Calu3 (cell line): ENCODE measurements at regions not wholly inside any gene's neighbourhood (a gene's known extent, or its start where the extent isn't known, plus 50 kb on each side); places are given as distances from the start of the nearest gene placed in this dataset.
"Not testable (repeated sequence)": the region's sequence is repeated elsewhere in the genome, so short reads cannot be mapped to it uniquely, and the experiment has no call there.

Experiments used
- BruUV-seq: library from RNA; stranded (reverse); fragments of 400-500 nt; replicated peaks from 2 replicates; lab custom pipeline; 2021; lab: Mats Ljungman, UMichigan
- CTCF ChIA-PET: fragments of 300-600 bp; sonication (Branson Sonifier 250); formaldehyde crosslinking; loops from one replicate; lab custom pipeline; 2022; ENCODE audit warnings: antibody characterized with exemption; lab: Charles Lee
- DNase-seq: peaks from one replicate; pipeline ENCODE4 v3.0.0; 2022
- H3K27ac Mint-ChIP-seq: one replicate; pipeline ENCODE4 v1.8.0; 2022; ENCODE audit warnings: mixed read lengths; ENCODE audit not compliant: unreplicated experiment
- H3K27me3 Mint-ChIP-seq: one replicate; pipeline ENCODE4 v1.8.0; 2022; ENCODE audit warnings: mixed read lengths; ENCODE audit not compliant: unreplicated experiment
- H3K36me3 Mint-ChIP-seq: one replicate; pipeline ENCODE4 v1.8.0; 2022; ENCODE audit warnings: mild to moderate bottlenecking, moderate library complexity, mixed read lengths; ENCODE audit not compliant: insufficient read depth, unreplicated experiment
- H3K4me1 Mint-ChIP-seq: one replicate; pipeline ENCODE4 v1.8.0; 2022; ENCODE audit warnings: mild to moderate bottlenecking, low read depth, mixed read lengths; ENCODE audit not compliant: unreplicated experiment
- H3K4me3 Mint-ChIP-seq: one replicate; pipeline ENCODE4 v1.8.0; 2022; ENCODE audit warnings: mild to moderate bottlenecking, low read depth, moderate library complexity, mixed read lengths; ENCODE audit not compliant: unreplicated experiment
- H3K9me3 Mint-ChIP-seq: one replicate; pipeline ENCODE4 v1.8.0; 2022; ENCODE audit warnings: low read depth, mixed read lengths; ENCODE audit not compliant: unreplicated experiment
- intact Hi-C: fragments of 100-400 bp; cut with micrococcal nuclease; formaldehyde crosslinking; loops from one replicate; pipeline ENCODE4 v1.10.0; 2022; ENCODE audit not compliant: unreplicated experiment
- TF ChIP-seq, protein P1 (sequence below): fragments of 200-600 bp; IDR thresholded peaks from one replicate; pipeline ENCODE4 v1.8.0; 2022; ENCODE audit warnings: antibody characterized with exemption; ENCODE audit not compliant: unreplicated experiment

DNA sequence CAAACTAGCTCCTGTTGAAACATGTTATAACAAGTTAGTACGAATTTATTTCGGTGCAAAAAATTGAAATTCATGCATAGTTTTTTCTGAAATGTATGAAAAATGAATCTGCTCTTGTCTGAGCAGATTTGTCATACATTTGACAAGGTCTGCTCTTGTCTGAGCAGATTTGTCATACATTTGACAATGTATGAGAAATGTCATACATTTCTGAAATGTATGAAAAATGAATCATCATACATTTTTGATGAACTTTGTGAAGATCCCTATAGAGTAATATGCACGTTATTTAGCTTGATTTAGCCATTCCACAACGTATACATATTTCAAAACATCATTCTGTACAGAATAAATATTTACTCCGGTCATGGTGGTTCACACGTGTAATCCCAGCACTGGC, 85.9 kb upstream of the PARP8 start:
- H3K9me3 Mint-ChIP-seq, result no peaks in the 10 kb centered on the region
- H3K4me1 Mint-ChIP-seq, result no peaks in the 10 kb centered on the region
- H3K36me3 Mint-ChIP-seq, result no peaks in the 10 kb centered on the region
- no peak overlapping the region for H3K4me3 Mint-ChIP-seq
- no peaks in the 10 kb centered on the region for H3K27me3 Mint-ChIP-seq
- H3K27ac Mint-ChIP-seq, result no peak overlapping the region
- TF ChIP-seq, protein P1, sequence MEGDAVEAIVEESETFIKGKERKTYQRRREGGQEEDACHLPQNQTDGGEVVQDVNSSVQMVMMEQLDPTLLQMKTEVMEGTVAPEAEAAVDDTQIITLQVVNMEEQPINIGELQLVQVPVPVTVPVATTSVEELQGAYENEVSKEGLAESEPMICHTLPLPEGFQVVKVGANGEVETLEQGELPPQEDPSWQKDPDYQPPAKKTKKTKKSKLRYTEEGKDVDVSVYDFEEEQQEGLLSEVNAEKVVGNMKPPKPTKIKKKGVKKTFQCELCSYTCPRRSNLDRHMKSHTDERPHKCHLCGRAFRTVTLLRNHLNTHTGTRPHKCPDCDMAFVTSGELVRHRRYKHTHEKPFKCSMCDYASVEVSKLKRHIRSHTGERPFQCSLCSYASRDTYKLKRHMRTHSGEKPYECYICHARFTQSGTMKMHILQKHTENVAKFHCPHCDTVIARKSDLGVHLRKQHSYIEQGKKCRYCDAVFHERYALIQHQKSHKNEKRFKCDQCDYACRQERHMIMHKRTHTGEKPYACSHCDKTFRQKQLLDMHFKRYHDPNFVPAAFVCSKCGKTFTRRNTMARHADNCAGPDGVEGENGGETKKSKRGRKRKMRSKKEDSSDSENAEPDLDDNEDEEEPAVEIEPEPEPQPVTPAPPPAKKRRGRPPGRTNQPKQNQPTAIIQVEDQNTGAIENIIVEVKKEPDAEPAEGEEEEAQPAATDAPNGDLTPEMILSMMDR, result no peak
- no TSS peak for BruUV-seq
- intact Hi-C loops, result no loop called here
- DNase-seq, result no peak
- CTCF ChIA-PET, result no interaction called here

DNA sequence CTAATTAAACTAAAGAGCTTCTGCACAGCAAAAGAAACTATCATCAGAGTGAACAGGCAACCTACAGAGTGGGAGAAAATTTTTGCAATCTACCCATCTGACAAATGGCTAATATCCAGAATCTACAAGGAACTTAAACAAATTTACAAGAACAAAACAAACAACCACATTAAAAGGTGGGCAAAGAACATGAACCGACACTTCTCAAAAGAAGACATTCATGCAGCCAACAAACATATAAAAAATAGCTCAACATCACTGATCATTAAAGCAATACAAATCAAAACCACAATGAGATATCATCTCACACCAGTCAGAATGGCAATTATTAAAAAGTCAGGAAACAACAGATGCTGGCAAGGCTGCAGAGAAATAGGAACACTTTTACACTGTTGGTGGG, 84.6 kb upstream of the PARP8 start:
- H3K4me3 Mint-ChIP-seq, H3K27me3 Mint-ChIP-seq, H3K9me3 Mint-ChIP-seq, CTCF ChIA-PET, H3K4me1 Mint-ChIP-seq, H3K27ac Mint-ChIP-seq, DNase-seq, H3K36me3 Mint-ChIP-seq, intact Hi-C loops, BruUV-seq: not testable (repeated sequence)

DNA sequence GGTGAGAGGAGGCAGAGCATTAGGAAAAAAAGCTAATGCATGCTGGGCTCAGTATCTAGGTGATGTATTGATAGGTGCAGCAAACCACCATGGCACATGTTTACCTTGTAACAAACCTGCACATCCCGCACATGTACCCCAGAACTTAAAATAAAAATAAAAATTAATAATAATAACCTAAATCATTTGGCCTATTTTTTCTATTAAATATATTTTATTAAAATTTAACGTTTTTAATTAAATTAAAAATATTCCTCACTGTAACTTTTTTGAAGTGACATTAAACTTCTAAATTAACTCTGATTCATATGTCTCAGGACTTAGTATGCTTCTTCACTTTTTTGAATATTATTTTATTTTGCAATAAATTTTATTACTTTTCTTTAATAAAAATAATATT, 83.7 kb upstream of the PARP8 start:
- H3K9me3 Mint-ChIP-seq, result no peaks in the 10 kb centered on the region
- BruUV-seq, result no TSS peak
- no peaks in the 10 kb centered on the region for H3K4me1 Mint-ChIP-seq
- H3K27ac Mint-ChIP-seq, result no peak overlapping the region
- TF ChIP-seq, protein P1, result no peak
- intact Hi-C loops, result no loop called here
- H3K4me3 Mint-ChIP-seq, result no peak overlapping the region
- no peak for DNase-seq
- CTCF ChIA-PET, result no interaction called here
- H3K27me3 Mint-ChIP-seq, result no peaks in the 10 kb centered on the region
- no peaks in the 10 kb centered on the region for H3K36me3 Mint-ChIP-seq

DNA sequence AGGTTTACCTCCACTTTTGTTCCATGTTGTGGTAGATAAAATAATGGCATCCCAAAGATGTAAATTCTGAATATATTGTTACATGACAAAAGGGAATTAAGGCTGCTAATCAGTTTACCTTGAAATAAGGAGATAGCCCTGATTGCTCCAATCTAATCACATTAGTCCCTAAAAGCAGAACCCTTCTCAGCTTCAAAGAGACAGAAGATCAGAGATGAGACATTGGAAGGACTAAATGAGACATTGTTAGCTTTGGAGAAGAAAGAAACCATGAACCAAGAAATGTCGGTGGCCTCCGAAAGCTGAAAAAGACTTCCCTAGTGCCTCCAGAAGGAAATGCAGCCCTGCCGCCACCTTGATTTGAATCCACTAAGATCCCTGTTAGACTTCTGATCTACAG, 82.8 kb upstream of the PARP8 start:
- Mint-ChIP-seq H3K9me3 (no peaks in the 10 kb centered on the region), H3K27ac (no peak overlapping the region), H3K4me3 (no peak overlapping the region), H3K36me3 (no peaks in the 10 kb centered on the region), H3K27me3 (no peaks in the 10 kb centered on the region), H3K4me1 (peaks cover 8% of the 10 kb centered on the region)
- no peak for DNase-seq
- intact Hi-C loops, result no loop called here
- BruUV-seq, result no TSS peak
- TF ChIP-seq, protein P1, result no peak
- CTCF ChIA-PET, result no interaction called here

DNA sequence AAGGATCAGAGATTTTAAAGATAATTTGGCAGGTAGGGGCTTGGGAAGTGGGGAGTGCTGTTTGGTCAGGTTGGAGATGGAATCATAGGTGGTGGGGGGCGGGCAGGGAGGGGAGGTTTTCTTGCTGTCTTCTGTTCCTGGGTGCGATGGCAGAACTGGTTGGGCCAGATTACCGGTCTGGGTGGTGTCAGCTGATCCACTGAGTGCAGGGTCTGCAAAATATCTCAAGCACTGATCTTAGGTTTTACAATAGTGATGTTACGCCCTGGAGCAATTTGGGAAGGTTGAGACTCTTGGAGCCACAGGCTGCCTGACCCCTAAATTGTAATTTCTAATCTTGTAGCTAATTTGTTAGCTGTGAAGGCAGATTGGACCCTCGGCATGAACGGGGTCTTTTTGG, 78.0 kb upstream of the PARP8 start:
- H3K4me3 Mint-ChIP-seq, DNase-seq, H3K36me3 Mint-ChIP-seq, H3K27ac Mint-ChIP-seq, CTCF ChIA-PET, intact Hi-C loops, H3K27me3 Mint-ChIP-seq, BruUV-seq, H3K9me3 Mint-ChIP-seq: not testable (repeated sequence)
- peaks cover 39% of the 10 kb centered on the region for H3K4me1 Mint-ChIP-seq

DNA sequence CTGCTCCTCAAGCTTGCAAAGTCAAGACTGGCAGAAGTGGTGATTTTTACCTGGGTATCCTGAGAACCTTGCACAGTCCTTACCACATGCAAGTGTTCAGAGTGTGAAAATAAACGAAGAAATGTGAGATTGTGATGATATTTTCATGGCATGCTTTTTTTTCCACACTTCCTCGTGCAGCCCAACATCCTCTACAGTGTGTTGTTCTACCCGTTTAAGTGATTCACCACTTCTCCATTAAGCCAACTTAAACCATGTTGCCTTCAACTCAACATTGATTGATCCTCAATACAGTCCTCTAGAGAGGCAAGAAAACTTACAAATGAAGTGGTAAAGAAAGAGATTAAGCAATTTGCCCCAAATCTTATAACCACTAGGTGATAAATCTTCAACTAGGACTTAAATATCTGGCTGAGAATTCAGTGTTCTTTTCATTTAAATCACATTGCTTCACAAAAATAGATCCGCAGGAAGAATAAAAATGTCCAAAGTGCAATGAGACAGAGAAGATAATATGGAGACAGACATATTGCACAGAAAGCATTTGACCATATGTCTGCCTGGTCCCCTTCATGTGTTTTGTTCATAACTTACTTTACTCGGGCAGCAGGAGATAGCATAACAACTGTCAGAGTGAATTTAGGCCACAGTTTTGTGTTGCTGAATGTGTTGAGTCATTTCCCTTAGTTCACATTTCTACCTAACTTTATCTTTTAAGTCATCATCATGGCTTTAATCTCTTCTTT, 75.8 kb upstream of the PARP8 start:
- CTCF ChIA-PET, BruUV-seq, DNase-seq, H3K27ac Mint-ChIP-seq, H3K9me3 Mint-ChIP-seq, H3K4me3 Mint-ChIP-seq, H3K27me3 Mint-ChIP-seq, H3K36me3 Mint-ChIP-seq: not testable (repeated sequence)
- peaks cover 46% of the 10 kb centered on the region for H3K4me1 Mint-ChIP-seq
- intact Hi-C loops, result loop anchor here (5.0 kb wide), 2 partner anchors 38 to 77 kb away; partner anchors contain the start of gene PARP8

DNA sequence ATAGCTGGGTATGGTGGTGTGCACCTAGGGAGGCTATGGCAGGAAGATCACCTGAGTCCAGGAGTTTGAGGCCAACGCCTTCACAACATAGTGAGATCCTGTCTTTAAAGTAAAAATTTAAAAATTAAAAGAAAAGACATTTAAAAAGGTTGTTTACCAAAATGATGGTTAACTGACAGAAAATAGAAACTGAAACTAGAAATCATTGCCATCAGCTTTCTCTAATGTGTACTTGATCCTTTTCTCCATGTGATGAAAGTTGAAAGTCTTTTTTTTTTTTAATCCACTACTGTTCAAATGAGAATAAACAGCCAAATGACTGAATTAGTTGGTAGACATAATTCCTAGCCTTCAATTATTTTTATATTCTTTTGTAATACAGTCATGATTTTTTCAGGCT, 75.1 kb upstream of the PARP8 start:
- H3K36me3 Mint-ChIP-seq, CTCF ChIA-PET, H3K4me3 Mint-ChIP-seq, H3K9me3 Mint-ChIP-seq, DNase-seq, H3K27me3 Mint-ChIP-seq, BruUV-seq, H3K27ac Mint-ChIP-seq: not testable (repeated sequence)
- intact Hi-C loops, result loop anchor here (5.0 kb wide), 2 partner anchors 39 to 76 kb away; partner anchors contain the start of gene PARP8
- H3K4me1 Mint-ChIP-seq, result peaks cover 48% of the 10 kb centered on the region
